Activated CD4-positive, alpha-beta memory T cell treated with anti-CD3 and anti-CD28 coated beads for 36 hours (primary cell): ENCODE measurements at regions not wholly inside any gene's neighbourhood (a gene's known extent, or its start where the extent isn't known, plus 50 kb on each side); places are given as distances from the start of the nearest gene placed in this dataset.

Source experiments
- CTCF ChIA-PET: fragments of 350-600 bp; sonication (Branson Sonifier 250); formaldehyde crosslinking; loops from one replicate; lab custom pipeline; 2021; ENCODE audit warnings: antibody characterized with exemption, inconsistent platforms; lab: Charles Lee
- POLR2A ChIA-PET: fragments of 350-600 bp; sonication (Branson Sonifier 250); formaldehyde crosslinking; loops from one replicate; lab custom pipeline; 2021; ENCODE audit warnings: antibody characterized with exemption; lab: Charles Lee
- DNase-seq: peaks from one replicate; pipeline ENCODE4 v3.0.0-alpha.2; 2020
- H3K27ac Mint-ChIP-seq: one replicate; pipeline ENCODE4 v1.8.0; 2021; ENCODE audit warnings: mixed read lengths
- H3K27me3 Mint-ChIP-seq: one replicate; pipeline ENCODE4 v1.8.0; 2021; ENCODE audit warnings: mixed read lengths
- H3K36me3 Mint-ChIP-seq: one replicate; pipeline ENCODE4 v1.8.0; 2021; ENCODE audit warnings: mixed read lengths
- H3K4me1 Mint-ChIP-seq: one replicate; pipeline ENCODE4 v1.8.0; 2021; ENCODE audit warnings: low read depth, mixed read lengths
- H3K4me3 Mint-ChIP-seq: one replicate; pipeline ENCODE4 v1.8.0; 2021; ENCODE audit warnings: mild to moderate bottlenecking, mixed read lengths
- H3K9me3 Mint-ChIP-seq: one replicate; pipeline ENCODE4 v1.8.0; 2021; ENCODE audit warnings: mixed read lengths
- intact Hi-C: fragments of 100-400 bp; cut with micrococcal nuclease; formaldehyde crosslinking; loops from one replicate; pipeline ENCODE4 v1.15.1; 2023

- no peak for DNase-seq
- no peak overlapping the region for H3K4me3 Mint-ChIP-seq
- peaks cover 3% of the 10 kb centered on the region for H3K36me3 Mint-ChIP-seq
- ChIA-PET POLR2A (no interaction called here), CTCF (interaction anchor here (0.7 kb wide), 1 partner anchor 84 kb away, joined by 3 read pairs; no protein-coding TSS in a partner anchor)
- H3K27ac Mint-ChIP-seq: no peak overlapping the region
- peaks cover 4% of the 10 kb centered on the region for H3K9me3 Mint-ChIP-seq
- intact Hi-C loops: no loop called here
- peaks cover 13% of the 10 kb centered on the region for H3K4me1 Mint-ChIP-seq
- H3K27me3 Mint-ChIP-seq: peaks cover 6% of the 10 kb centered on the region
Observed at GRCh38 chr9:105065098-105066088, 137.4 kb upstream of the ABCA1 start.

GRCh38 chr9:105066275-105066865 is 138.4 kb upstream of the ABCA1 start:
- no peak overlapping the region for H3K27ac Mint-ChIP-seq
- H3K36me3 Mint-ChIP-seq: peaks cover 3% of the 10 kb centered on the region
- peaks cover 4% of the 10 kb centered on the region for H3K9me3 Mint-ChIP-seq
- POLR2A ChIA-PET: no interaction called here
- no peak for DNase-seq
- CTCF ChIA-PET: no interaction called here
- no peak overlapping the region for H3K4me3 Mint-ChIP-seq
- H3K27me3 Mint-ChIP-seq: peaks cover 6% of the 10 kb centered on the region
- H3K4me1 Mint-ChIP-seq: peaks cover 16% of the 10 kb centered on the region
- intact Hi-C loops: no loop called here

- peaks cover 3% of the 10 kb centered on the region for H3K27me3 Mint-ChIP-seq
- H3K36me3 Mint-ChIP-seq: peaks cover 3% of the 10 kb centered on the region
- H3K9me3 Mint-ChIP-seq: peaks cover 4% of the 10 kb centered on the region
- intact Hi-C loops: no loop called here
- peaks cover 16% of the 10 kb centered on the region for H3K4me1 Mint-ChIP-seq
- H3K27ac Mint-ChIP-seq: no peak overlapping the region
- no peak for DNase-seq
- CTCF ChIA-PET: no interaction called here
- POLR2A ChIA-PET: no interaction called here
- no peak overlapping the region for H3K4me3 Mint-ChIP-seq
Observed at GRCh38 chr9:105067895-105068580, 140.1 kb upstream of the ABCA1 start.

- Mint-ChIP-seq H3K9me3 (no peaks in the 10 kb centered on the region), H3K4me3 (no peak overlapping the region), H3K27me3 (no peaks in the 10 kb centered on the region), H3K27ac (no peak overlapping the region), H3K4me1 (peaks cover 7% of the 10 kb centered on the region), H3K36me3 (no peaks in the 10 kb centered on the region)
- ChIA-PET POLR2A (no interaction called here), CTCF (no interaction called here)
- no peak for DNase-seq
- intact Hi-C loops: no loop called here
Observed at GRCh38 chr9:105069285-105069684, 141.3 kb upstream of the ABCA1 start.

GRCh38 chr9:105069696-105070095 is 141.7 kb upstream of the ABCA1 start:
- Mint-ChIP-seq H3K36me3 (no peaks in the 10 kb centered on the region), H3K4me3 (no peak overlapping the region), H3K27ac (no peak overlapping the region), H3K27me3 (no peaks in the 10 kb centered on the region), H3K9me3 (no peaks in the 10 kb centered on the region), H3K4me1 (peaks cover 7% of the 10 kb centered on the region)
- DNase-seq: no peak
- ChIA-PET POLR2A (no interaction called here), CTCF (no interaction called here)
- intact Hi-C loops: loop anchor here (5.0 kb wide), 1 partner anchor 58 kb away; no protein-coding TSS in a partner anchor

GRCh38 chr9:105070176-105070575 is 142.2 kb upstream of the ABCA1 start:
- POLR2A ChIA-PET: interaction anchor here (1.3 kb wide), 1 partner anchor 18 kb away, joined by 3 read pairs; no protein-coding TSS in a partner anchor
- CTCF ChIA-PET: no interaction called here
- intact Hi-C loops: loop anchor here (5.0 kb wide), 1 partner anchor 57 kb away; no protein-coding TSS in a partner anchor
- no peaks in the 10 kb centered on the region for H3K9me3 Mint-ChIP-seq
- no peaks in the 10 kb centered on the region for H3K36me3 Mint-ChIP-seq
- H3K27me3 Mint-ChIP-seq: no peaks in the 10 kb centered on the region
- DNase-seq: no peak
- H3K4me1 Mint-ChIP-seq: peaks cover 7% of the 10 kb centered on the region
- no peak overlapping the region for H3K4me3 Mint-ChIP-seq
- H3K27ac Mint-ChIP-seq: no peak overlapping the region

GRCh38 chr9:105072476-105072875 is 144.5 kb upstream of the ABCA1 start:
- intact Hi-C loops: loop anchor here (5.0 kb wide), 1 partner anchor 55 kb away; no protein-coding TSS in a partner anchor
- Mint-ChIP-seq H3K4me3 (no peak overlapping the region), H3K27ac (no peak overlapping the region), H3K36me3 (no peaks in the 10 kb centered on the region), H3K9me3 (no peaks in the 10 kb centered on the region), H3K27me3 (no peaks in the 10 kb centered on the region), H3K4me1 (peaks cover 7% of the 10 kb centered on the region)
- DNase-seq: no peak
- ChIA-PET CTCF (no interaction called here), POLR2A (no interaction called here)

- H3K36me3 Mint-ChIP-seq: no peaks in the 10 kb centered on the region
- no peaks in the 10 kb centered on the region for H3K27me3 Mint-ChIP-seq
- H3K9me3 Mint-ChIP-seq: no peaks in the 10 kb centered on the region
- H3K4me1 Mint-ChIP-seq: peaks cover 7% of the 10 kb centered on the region
- intact Hi-C loops: loop anchor here (5.0 kb wide), 1 partner anchor 54 kb away; no protein-coding TSS in a partner anchor
- POLR2A ChIA-PET: no interaction called here
- H3K27ac Mint-ChIP-seq: no peak overlapping the region
- CTCF ChIA-PET: no interaction called here
- DNase-seq: no peak
- H3K4me3 Mint-ChIP-seq: no peak overlapping the region
Observed at GRCh38 chr9:105073147-105073546, 145.2 kb upstream of the ABCA1 start.

GRCh38 chr9:105074491-105074890 is 146.5 kb upstream of the ABCA1 start:
- Mint-ChIP-seq H3K9me3 (no peaks in the 10 kb centered on the region), H3K27me3 (no peaks in the 10 kb centered on the region), H3K36me3 (no peaks in the 10 kb centered on the region), H3K4me3 (no peak overlapping the region), H3K27ac (no peak overlapping the region), H3K4me1 (peaks cover 7% of the 10 kb centered on the region)
- no peak for DNase-seq
- CTCF ChIA-PET: no interaction called here
- intact Hi-C loops: loop anchor here (5.0 kb wide), 1 partner anchor 53 kb away; no protein-coding TSS in a partner anchor
- POLR2A ChIA-PET: no interaction called here

GRCh38 chr9:105076729-105077128 is 148.8 kb upstream of the ABCA1 start:
- no peak overlapping the region for H3K4me3 Mint-ChIP-seq
- H3K36me3 Mint-ChIP-seq: no peaks in the 10 kb centered on the region
- H3K9me3 Mint-ChIP-seq: no peaks in the 10 kb centered on the region
- peaks cover 2% of the 10 kb centered on the region for H3K4me1 Mint-ChIP-seq
- no peak for DNase-seq
- CTCF ChIA-PET: no interaction called here
- intact Hi-C loops: no loop called here
- no peak overlapping the region for H3K27ac Mint-ChIP-seq
- POLR2A ChIA-PET: no interaction called here
- H3K27me3 Mint-ChIP-seq: no peaks in the 10 kb centered on the region

GRCh38 chr9:105079457-105079856 is 151.5 kb upstream of the ABCA1 start:
- H3K4me1 Mint-ChIP-seq: no peaks in the 10 kb centered on the region
- no peaks in the 10 kb centered on the region for H3K9me3 Mint-ChIP-seq
- no peak overlapping the region for H3K27ac Mint-ChIP-seq
- ChIA-PET POLR2A (no interaction called here), CTCF (no interaction called here)
- intact Hi-C loops: no loop called here
- H3K27me3 Mint-ChIP-seq: no peaks in the 10 kb centered on the region
- no peaks in the 10 kb centered on the region for H3K36me3 Mint-ChIP-seq
- no peak overlapping the region for H3K4me3 Mint-ChIP-seq
- no peak for DNase-seq

- H3K27me3 Mint-ChIP-seq: no peaks in the 10 kb centered on the region
- CTCF ChIA-PET: no interaction called here
Observed at GRCh38 chr9:105082843-105083242, 154.9 kb upstream of the ABCA1 start.

More at GRCh38 chr9:105082843-105083242, 154.9 kb upstream of the ABCA1 start:
- intact Hi-C loops: no loop called here
- H3K4me3 Mint-ChIP-seq: no peak overlapping the region
- H3K9me3 Mint-ChIP-seq: no peaks in the 10 kb centered on the region
- H3K4me1 Mint-ChIP-seq: no peaks in the 10 kb centered on the region
- POLR2A ChIA-PET: no interaction called here
- H3K27ac Mint-ChIP-seq: no peak overlapping the region
- H3K36me3 Mint-ChIP-seq: no peaks in the 10 kb centered on the region
- DNase-seq: no peak
